C1 segment of cervical spinal cord (tissue), 14 donors: ENCODE measurements at regions not wholly inside any gene's neighbourhood (a gene's known extent, or its start where the extent isn't known, plus 50 kb on each side); places are given as distances from the start of the nearest gene placed in this dataset.
"Not testable (repeated sequence)": the region's sequence is repeated elsewhere in the genome, so short reads cannot be mapped to it uniquely, and the experiment has no call there.

Source experiments
- DNase-seq, 14 donors: peaks; one replicate each; lab custom pipeline; 2025; lab: John Stamatoyannopoulos, UW

GRCh38 chr1:219085082-219085481 lies 88.6 kb upstream of the LYPLAL1 start:
- DNase-seq: no peak

- DNase-seq: no peak
Measured at GRCh38 chr1:219085988-219086387, 87.7 kb upstream of the LYPLAL1 start.

- DNase-seq: no peak
Measured at GRCh38 chr1:219086956-219087469, 86.7 kb upstream of the LYPLAL1 start.

GRCh38 chr1:219088778-219089557 lies 84.7 kb upstream of the LYPLAL1 start:
- DNase-seq: peak in 2 of 14 donors; percentile 8 to 39

- DNase-seq: no peak
Measured at GRCh38 chr1:219090607-219091006, 83.1 kb upstream of the LYPLAL1 start.

GRCh38 chr1:219092206-219092605 lies 81.5 kb upstream of the LYPLAL1 start:
- no peak for DNase-seq

- DNase-seq: no peak
Measured at GRCh38 chr1:219099307-219099706, 74.4 kb upstream of the LYPLAL1 start.

GRCh38 chr1:219100059-219100458 lies 73.6 kb upstream of the LYPLAL1 start:
- DNase-seq: no peak

GRCh38 chr1:219102466-219102865 lies 71.2 kb upstream of the LYPLAL1 start:
- DNase-seq: not testable (repeated sequence)

- DNase-seq: no peak
Measured at GRCh38 chr1:219105893-219106292, 67.8 kb upstream of the LYPLAL1 start.

- DNase-seq: no peak
Measured at GRCh38 chr1:219109424-219110018, 64.2 kb upstream of the LYPLAL1 start.

- no peak for DNase-seq
Measured at GRCh38 chr1:219113261-219113660, 60.4 kb upstream of the LYPLAL1 start.

- DNase-seq: no peak
Measured at GRCh38 chr1:219114014-219114413, 59.7 kb upstream of the LYPLAL1 start.

GRCh38 chr1:219119839-219120238 lies 53.8 kb upstream of the LYPLAL1 start:
- no peak for DNase-seq

GRCh38 chr1:219120624-219121544 lies 52.8 kb upstream of the LYPLAL1 start:
- DNase-seq: no peak

- DNase-seq: no peak
Measured at GRCh38 chr1:219121679-219122078, 52.0 kb upstream of the LYPLAL1 start.

GRCh38 chr1:219123036-219123435 lies 50.6 kb upstream of the LYPLAL1 start:
- DNase-seq: peak in 1 of 14 donors; percentile 3
